GM21528 (cell line): ENCODE measurements at regions not wholly inside any gene's neighbourhood (a gene's known extent, or its start where the extent isn't known, plus 50 kb on each side); places are given as distances from the start of the nearest gene placed in this dataset.

ENCODE experiments used
- ATAC-seq: cut with Tn5 transposase; IDR thresholded peaks from one replicate; pipeline ENCODE4 v1.9.1; 2021; ENCODE audit warnings: mild to moderate bottlenecking, moderate library complexity; ENCODE audit not compliant: unreplicated experiment, low FRiP score

DNA sequence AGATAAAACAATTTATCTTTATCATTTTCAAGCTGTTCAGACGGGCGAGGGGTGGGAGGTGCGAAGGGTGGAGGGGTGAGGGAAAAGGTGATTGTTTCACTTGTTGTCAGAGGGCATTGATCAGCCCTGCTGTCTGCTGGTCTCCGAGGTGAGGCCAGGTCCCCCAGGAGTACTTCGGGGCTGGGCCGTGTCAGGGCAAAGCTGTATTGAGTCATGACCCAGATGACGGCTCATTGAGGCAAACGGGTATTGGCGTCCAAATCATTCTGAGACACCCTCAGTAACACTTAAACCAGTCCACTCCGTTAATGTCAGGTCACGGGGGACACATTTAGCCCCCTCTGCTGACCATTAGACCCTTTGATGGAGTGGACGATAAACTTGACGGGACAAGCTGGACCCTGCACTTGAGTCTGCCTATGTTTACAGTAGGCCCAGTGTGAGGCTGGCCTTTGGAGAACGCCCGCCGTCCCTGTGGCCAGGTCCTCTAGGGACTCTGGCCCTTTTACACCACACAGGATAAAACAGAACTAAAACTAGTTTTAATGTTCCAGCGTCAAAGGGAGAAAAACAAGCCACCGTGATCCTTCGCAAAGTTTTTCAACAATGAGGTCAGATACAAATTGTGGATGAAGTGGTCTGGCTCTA is 502.2 kb upstream of the ZFHX3 start:
- ATAC-seq: no peak

DNA sequence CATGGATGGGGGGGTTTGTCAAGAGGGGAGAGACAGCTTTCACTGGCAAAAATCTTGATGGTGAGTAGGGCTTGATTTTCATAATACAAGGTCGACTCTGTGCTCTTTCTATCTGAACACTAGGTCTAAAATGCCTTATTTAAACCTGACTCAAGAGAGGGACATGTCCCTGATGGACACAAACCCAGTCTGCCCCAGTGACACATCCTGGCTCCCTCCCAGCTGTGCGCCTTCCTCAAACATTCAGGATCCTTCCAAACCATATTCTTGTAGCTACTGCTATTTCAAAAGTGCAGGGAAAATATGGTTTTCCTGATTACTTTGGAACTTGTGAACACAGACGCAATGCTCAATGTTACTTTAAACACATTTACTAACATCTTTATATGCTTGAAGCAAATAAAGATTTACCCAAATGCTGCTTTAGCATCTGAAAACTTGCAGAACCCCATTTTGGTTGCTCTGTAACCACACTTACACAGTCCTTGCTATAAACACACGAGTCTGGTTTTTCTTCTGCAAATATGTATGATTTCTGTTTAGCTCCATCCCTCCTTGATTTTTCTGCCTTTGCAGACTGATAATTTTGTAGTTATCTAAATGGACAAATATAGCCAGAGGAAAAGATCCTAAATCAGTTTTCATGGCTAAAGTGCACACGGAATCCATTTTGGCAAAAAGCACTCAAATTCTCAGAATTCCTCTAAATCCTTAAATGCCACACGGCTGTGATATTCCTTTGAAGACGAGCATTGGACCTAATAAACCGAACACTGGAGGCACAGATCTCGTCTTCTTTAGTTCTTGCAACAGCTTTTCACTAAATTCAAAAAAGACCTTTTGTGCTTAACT is 499.9 kb upstream of the ZFHX3 start:
- no peak for ATAC-seq

DNA sequence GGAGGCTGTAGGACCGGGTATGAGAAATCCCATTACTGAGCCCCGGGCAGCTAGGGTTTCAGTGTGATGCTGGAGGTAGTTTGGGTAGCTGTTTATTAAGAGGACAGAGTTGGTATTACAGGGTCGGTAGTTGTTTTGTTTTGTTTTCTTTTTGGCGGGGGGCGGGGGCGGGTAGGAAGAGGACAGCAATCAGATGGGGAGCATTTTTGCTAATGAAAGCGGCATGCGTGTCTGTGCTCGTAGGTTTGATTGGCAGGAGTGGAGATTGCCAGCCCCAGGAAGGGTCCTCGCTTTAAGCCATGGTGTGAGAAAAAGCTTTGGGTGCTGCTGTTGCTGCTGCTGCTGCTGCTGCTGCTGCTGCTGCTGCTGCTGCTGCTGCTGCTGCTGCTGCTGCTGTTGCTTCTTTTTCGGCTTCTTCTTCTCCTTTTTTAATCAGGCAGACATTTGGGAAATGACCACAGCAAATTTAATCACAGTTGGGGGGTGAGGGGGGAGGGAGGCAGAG is 498.5 kb upstream of the ZFHX3 start:
- ATAC-seq: no peak

DNA sequence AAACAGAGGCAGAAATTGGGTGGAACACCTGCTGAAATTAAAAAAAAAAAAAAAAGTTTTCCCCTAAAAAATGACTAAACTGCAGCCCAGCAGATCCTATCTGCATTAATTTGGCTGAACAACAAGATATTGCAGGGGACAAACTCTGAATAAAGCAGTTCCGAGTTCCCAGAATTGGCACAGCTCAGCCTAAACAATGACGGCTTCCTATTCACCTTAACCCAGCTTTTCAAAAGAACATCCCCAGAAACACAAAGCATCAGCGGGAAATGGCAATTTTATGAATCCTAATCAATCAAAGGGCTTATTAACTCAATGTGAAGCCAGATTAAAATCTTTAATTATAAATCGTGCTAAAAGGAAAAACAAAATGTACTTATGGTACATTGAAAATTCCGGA is 497.8 kb upstream of the ZFHX3 start:
- ATAC-seq: no peak

DNA sequence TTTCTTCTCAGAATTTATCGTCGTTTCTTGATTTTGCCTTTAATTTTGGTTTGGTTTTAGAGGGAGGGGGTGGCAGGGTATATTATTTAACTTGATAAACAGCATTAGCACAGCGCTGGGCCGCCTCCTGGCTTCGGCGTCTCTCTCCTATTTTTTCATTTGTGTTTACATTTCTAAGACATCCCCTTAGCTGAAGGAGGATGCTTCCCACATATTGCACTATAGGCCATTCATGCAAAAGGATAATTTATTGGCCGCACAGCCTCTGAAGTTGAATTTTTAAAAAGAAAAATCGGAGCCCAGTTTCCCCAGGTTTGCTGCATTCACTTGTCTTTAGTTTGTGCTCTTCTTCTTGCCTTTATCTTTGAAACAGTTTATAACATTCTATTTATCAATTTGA is 497.4 kb upstream of the ZFHX3 start:
- ATAC-seq: no peak

DNA sequence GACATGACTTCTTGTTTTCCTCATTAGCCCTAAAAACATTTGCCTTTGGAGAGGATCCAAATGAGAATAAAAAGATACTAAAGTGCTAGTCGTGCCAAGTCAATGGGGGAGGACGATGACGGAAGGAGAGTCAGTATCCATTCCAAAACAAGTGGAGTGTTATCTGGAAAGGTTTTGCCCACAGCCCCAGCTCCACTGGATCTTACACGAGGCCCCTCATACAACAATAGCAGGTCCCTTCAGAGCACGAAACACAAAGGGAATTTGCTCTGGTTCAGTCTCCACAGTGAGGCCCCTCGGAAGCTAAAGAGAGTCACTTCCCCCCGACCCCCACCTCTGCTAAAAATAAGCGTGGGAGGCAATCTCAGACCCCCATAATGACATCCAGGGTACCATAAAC is 496.9 kb upstream of the ZFHX3 start:
- ATAC-seq: no peak

DNA sequence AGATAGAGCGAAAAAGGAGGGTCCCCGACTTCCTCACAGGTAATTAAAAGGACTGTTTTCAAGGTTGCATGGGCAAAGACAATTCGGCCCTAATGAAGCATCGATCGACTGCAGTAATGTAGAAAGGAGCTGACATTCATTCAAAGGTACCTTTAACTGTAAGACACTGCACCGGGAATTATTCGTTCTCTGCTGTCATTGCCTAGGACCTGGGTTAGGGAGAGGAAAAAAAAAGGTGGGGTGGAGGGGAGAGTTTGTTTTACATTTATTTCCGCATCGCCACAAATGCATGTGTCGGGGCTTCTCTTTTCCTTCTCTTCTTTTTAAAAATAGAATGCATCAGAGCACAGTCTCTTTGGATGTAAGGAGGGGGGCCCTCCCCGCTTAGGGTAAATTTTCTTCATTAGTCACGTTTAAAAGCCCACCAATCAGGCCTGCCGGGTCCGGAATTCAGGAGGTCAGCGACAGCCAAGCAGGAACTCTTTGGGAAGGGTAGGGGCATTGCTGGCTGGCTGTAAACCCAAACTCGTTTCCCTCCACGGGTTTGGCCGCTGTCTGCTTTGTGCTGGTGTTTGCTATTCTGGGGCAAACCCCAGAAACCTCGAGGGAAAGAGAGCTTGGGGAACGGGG is 496.2 kb upstream of the ZFHX3 start:
- ATAC-seq: no peak

DNA sequence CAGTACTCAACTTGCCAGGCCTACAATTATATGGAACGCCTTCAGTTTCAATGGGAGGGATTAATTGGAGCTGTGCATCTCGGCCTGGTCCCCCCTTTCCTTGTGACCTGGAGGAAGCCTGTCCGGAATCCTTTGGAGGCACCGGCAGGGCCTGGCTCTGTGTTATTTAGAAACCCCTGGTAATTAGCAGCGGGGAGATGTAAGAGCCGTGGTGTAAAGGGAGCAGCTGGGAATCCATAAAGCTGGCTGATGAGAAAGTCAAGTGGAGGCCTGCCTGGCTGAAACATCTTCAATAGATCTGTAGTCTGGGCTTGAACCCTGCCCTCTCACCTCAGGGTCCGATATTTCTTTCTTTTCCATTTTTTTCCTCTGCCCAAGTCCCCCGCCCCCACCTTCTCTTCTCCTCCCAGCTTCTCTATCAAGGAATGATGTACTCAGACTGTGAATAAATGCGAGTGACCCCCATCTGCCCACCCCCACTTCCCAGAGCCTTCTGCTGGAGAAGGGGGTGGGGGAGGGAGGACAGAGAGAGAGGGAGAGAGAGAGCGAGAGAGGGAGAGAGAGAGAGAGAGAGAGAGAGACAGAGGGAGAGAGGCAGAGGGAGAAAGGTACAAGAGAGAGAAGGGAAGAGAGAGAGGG is 495.5 kb upstream of the ZFHX3 start:
- no peak for ATAC-seq

DNA sequence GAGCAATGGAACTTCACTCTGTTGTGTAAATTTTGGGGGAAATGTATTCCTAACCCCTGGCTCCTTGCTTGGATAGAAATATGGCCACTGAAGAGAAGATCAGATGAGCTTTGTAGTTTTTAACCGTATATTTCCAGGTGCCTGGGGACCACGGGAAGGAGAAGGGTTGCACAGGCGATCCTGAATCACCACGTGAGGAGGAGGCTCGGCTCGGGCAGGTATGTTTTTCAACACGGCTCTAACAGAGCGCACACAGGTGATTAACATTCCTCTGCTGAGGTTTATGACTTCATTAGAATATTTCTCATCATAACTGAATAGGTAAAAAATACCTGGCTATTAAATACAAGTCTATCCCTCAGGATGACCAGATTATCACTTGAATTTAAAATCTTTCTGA is 495.0 kb upstream of the ZFHX3 start:
- ATAC-seq: no peak

DNA sequence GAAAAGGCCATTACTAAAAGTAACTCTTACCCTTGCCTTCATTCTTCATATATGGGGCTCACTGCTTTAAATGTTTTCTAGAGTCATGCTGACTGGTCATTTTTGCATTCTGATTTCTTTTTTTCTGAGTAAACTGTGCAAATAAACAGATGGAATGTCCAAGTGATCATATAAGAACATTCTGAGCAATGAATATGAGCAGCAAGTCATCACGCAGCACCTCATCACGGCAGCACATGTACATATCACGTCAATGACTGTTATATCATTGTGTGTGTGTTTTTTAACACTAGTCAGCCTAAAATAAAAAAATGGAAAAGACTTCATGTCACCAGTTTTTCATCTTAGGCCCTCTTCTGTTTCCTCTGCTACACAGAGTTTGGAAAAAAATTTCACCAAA is 490.0 kb upstream of the ZFHX3 start:
- no peak for ATAC-seq

DNA sequence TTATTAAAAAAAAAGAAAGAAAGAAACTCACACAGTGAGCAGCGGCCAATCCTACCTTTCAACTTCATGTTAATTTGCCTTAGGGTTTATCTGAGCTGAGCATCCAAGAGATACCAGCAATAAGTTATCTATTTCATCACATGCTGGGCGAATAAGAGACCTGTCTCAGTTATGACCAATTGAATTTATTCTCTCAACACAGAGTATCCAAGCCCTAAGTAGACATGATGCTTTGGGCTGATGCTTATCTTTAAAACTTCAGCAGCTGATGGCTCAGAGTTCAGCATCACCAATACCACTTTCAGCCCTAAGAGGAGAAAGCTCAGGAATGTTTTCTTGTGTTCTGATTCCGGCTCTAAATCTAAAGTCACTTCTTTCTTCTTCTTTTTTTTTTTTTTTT is 489.0 kb upstream of the ZFHX3 start:
- no peak for ATAC-seq

DNA sequence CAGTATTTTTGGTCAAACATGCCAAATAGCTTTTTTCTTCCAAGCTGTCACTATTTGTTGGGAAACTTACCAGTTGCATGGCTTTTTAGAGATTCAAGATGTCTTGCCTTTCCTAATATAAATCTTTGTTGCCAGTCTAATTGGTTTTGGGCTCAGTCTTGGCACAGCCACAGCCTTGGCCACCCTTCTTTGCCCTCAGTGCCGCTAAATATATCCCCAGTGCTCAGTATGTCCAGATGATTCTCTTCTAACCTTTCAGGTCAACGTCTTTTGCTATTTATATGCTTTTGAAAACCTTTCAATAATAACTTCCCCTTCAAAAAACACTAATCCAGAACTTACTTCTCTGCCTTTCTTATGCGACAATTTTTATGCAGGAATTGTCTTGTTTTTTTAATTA is 483.1 kb upstream of the ZFHX3 start:
- ATAC-seq: no peak

DNA sequence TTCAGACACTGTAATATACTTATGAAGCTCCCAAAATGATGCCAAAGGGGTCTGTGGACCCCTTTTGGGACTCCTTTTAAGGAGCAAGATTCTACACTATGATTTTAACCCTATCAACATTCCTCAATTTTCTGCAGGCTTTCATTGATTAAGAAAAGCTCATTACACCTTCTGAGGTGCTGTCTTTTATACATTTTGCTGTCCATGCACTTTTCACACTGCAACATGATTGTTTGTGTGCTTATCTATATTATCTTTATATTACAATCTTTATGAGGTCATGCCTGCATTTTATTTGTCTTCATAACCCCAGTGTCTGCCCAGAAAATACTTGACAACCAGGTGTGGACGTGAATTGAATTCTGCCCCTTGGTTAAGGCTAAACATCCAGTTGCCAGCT is 482.6 kb upstream of the ZFHX3 start:
- ATAC-seq: no peak

DNA sequence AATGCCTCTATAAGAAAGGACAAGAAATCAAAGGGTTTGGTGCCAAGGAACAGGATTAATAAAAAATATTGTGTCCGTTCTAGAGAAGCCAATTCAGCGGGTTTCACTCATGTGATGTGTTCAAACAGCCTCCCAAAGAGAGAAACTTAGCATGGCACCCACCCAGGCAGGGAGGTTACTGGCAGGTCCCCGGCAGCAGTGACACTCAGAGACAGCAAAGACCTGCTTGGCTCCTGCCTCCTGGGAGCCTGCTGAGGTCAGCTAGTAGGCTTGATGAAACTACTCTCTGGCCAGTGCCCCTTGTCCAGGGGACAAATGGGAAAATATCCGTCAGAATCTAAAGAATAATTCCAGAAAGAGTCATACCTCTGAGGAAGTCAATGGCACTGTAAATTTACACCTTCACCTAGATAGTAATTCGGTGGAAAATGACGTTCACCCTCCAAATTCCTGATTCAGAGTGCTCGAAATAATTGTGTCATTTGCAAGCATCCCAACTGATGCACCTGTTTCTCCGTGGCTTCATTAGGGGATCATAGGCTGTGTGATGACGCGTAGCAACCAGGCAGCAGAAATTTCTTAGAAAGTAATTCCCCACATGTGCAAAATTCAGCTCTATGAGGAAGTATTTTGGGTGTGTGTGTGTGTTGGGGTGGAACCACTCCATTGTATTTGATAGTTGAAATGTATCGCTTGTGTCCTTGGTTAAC is 481.5 kb upstream of the ZFHX3 start:
- ATAC-seq: no peak

DNA sequence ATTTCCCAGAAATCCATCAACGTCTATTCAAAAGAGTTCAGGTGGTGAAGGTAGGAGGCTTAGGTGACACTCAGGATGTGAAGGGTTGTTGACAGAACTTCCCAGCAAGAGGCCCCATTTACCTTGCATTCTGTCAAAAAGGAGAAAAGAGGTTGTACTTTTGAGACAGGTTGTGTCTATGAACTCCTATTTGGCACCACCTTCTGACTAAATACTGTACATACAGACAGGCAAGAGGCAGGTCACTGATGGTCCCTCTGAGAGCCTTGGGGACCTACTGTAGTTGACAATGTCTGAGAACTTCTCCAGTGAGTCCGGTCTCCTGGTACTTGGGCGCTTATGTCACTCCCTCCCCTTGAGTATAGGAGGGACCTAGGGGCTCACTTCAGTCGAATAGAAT is 479.3 kb upstream of the ZFHX3 start:
- no peak for ATAC-seq

DNA sequence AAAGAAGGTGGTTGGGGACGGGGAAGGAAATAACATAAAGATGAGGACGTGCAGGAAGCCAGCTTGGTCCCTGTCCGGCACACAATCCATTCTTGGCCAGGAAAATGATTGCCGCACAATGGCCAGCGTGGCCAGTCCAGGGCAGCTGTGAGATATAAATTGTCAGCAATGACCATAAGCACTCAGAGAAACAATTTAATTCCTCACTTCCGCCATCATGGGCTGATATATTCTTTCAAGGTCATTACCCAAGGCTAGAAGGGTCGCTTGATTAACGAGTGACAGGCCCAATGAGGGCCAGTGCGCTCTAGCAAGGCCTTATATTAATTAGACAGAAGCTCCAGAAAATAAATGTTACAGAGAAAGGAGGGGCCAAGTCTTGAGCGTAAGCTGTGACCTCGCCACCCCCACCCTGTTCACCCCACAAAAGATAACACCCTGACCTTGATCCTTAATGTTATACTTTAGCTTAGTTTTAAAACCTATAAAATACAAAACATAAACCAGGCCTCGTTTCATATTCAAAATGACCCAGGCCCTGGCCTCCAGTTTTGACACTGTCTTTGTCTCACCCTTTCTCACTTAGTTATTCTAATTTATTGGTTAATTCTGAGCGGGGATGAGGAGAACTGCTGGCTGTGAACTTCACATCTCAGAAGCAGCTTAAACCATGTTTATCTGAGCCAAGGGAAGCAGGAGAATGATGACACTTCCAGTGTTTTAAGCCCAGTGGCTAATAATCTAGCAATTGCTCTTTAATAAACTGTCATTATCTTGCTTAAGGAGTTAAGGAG is 478.3 kb upstream of the ZFHX3 start:
- no peak for ATAC-seq

DNA sequence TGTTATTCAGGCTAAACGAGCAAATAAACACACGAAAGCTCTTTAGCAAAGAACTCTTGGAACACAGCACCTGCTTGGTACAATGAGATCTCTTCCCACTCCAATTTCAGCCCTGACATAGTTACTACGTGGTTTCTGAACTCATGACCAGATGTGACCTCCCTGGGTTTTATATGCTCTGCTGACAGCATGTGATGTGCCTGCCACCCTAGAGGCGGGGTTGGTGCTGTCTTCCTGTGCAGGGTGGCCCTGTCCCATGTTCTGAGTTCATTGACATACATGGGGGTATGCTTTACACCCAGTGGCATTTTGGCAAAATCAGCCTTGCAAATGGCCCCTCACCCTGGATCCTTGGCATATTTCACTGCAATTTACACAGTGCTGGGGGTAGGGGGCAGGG is 475.3 kb upstream of the ZFHX3 start:
- ATAC-seq: no peak

DNA sequence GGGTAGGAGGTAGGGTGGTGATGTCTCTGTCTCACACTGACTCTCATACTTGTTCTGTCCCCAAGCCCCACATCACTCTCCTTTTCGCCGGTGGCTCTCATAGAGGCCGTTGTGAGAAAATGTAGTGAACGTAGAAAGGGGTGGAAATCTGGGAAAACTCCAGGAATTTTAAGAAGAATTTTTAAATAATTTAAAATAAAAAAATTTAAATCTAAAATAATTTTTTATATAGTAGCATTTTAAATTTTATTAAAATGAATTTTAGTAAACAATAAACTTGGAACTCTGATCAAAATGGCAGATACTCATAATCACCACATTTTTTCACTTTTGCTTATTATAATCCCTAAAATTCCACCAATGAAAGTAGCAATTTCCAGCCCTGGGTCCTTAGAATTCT is 473.6 kb upstream of the ZFHX3 start:
- ATAC-seq: no peak

DNA sequence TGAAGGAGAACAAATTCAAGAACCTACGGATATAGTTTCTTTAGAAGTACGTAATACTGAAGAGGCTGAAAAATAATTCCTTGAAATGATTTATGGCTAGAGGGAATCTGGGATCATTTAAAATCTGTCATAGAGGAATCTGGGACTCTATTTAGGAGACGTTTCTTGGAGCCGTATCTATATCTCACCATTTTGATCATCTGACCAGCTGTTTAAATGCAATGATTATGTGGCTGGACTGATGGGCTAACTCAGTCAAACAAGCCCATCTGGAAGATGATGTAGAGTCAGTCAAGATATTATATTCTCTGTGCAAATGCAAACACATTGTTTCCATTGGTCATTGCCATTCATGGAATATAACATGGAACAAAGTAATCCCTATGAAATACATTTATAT is 467.7 kb upstream of the ZFHX3 start:
- ATAC-seq: no peak

DNA sequence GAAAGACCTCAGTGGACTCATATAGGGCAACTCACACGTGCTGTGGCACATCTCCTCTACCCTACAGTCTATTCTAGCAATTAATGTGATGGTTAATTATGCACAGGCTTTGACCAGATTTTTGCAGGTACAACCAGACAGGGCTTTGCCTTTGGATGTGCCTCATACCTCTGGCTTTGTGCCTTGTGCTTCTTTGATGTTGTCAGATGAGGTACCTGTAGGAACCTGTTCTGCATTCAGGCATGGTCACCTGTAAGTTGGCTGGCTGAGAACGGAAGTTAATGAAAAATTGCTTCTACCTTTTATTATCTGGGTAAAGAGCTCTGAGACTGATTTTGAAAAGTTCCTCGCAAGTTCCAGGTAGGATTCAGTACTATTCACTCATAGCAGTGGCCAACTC is 462.9 kb upstream of the ZFHX3 start:
- no peak for ATAC-seq
